Psoas muscle (tissue), 7 donors: ENCODE measurements at regions not wholly inside any gene's neighbourhood (a gene's known extent, or its start where the extent isn't known, plus 50 kb on each side); places are given as distances from the start of the nearest gene placed in this dataset.

Experiments
- ATAC-seq, 4 donors: fragments of 200-7000 bp; cut with Tn5 transposase; one replicate each; pipeline ENCODE4 v1.9.1; 2020; ENCODE audit warnings: moderate library complexity in 3 of 4, mild to moderate bottlenecking in 2 of 4
- DNase-seq, 2 donors: peaks; one replicate each; pipeline ENCODE4 v3.0.0-alpha.2; 2020
- H3K27ac ChIP-seq: fragments of 200-600 bp; one replicate; pipeline ENCODE4 v1.8.0; 2022
- H3K27me3 ChIP-seq, 3 donors: fragments of 200-600 bp in 1 of 3; one replicate each; pipeline versions ENCODE4 v1.6.1 to v1.8.0; 2013 to 2022; ENCODE audit warnings: low read length in 2 of 3, mild to moderate bottlenecking in 2 of 3, moderate library complexity in 1 of 3; ENCODE audit not compliant: insufficient read depth in 3 of 3
- H3K36me3 ChIP-seq, 2 donors: fragments of 200-600 bp in 1 of 2; one replicate each; pipeline versions ENCODE4 v1.6.1 to v1.8.0; 2013 to 2022; ENCODE audit warnings: low read depth in 1 of 2, mild to moderate bottlenecking in 1 of 2, moderate library complexity in 1 of 2; ENCODE audit not compliant: insufficient read depth in 1 of 2
- H3K4me1 ChIP-seq: fragments of 200-600 bp; one replicate; pipeline ENCODE4 v1.8.0; 2022
- H3K4me3 ChIP-seq: fragments of 200-600 bp; one replicate; pipeline ENCODE4 v1.8.0; 2022; ENCODE audit warnings: mild to moderate bottlenecking
- H3K9me3 ChIP-seq: fragments of 200-600 bp; one replicate; pipeline ENCODE4 v1.8.0; 2022
- CTCF ChIP-seq: fragments of 200-600 bp; IDR thresholded peaks from one replicate; pipeline ENCODE4 v1.8.0; 2022; ENCODE audit warnings: antibody characterized with exemption
- WGBS, 3 donors: extraction: QIAGEN DNeasy Blood & Tissue Kit; methylation state at CpG; one replicate each; pipeline versions ENCODE4 v1.1.6 to v1.1.7; 2013; 5-methylcytosine and 5-hydroxymethylcytosine counted together
- intact Hi-C, 2 donors: fragments of 100-400 bp; cut with DNase I; formaldehyde crosslinking; loops; one replicate each; pipeline versions ENCODE4 v1.11.0 to v1.14.2; 2022
- donor health status: healthy with polysubstance abuse.
- donor health status: DM: no; HTN: no; CAD: no; lungs with moderate emphysema.
- donor health status: Bipolar disorder and iron deficiency.
- donor health status: healthy.
- donor health status: DM: yes; HTN: yes; CAD: no.
- donor health status: DM: no; HTN: no; CAD: no.
- donor health status: DM: yes; HTN: yes; CAD: no.

- intact Hi-C loops, result no loop called here
- Histone ChIP-seq H3K4me3 (no peak overlapping the region), H3K4me1 (no peaks in the 10 kb centered on the region), H3K9me3 (peaks cover 32% of the 10 kb centered on the region), H3K36me3 (no peaks in the 10 kb centered on the region), H3K27ac (no peak overlapping the region), H3K27me3 (no peaks in the 10 kb centered on the region)
- TF ChIP-seq CTCF, result no peak
- no peak for DNase-seq
- WGBS, 3 donors, result 74 to 94% (median 89%) methylated on average over 1 of the region's 1 CpG
- no peak for ATAC-seq
These were observed 86.4 kb upstream of the CHRDL1 start for GRCh38 chrX:110881971-110882370.

- no peak overlapping the region for H3K4me3 ChIP-seq
- peaks cover 20% of the 10 kb centered on the region for H3K9me3 ChIP-seq
- peaks cover 0 to 8% (median 0%) of the 10 kb centered on the region in 3 donors for H3K27me3 ChIP-seq
- ATAC-seq, result no peak
- intact Hi-C loops, result no loop called here
- DNase-seq, result no peak
- H3K36me3 ChIP-seq, result no peaks in the 10 kb centered on the region
- no peaks in the 10 kb centered on the region for H3K4me1 ChIP-seq
- no peak for TF ChIP-seq CTCF
- H3K27ac ChIP-seq, result no peak overlapping the region
These were observed 81.7 kb upstream of the CHRDL1 start for GRCh38 chrX:110877326-110877725.

- H3K9me3 ChIP-seq, result no peaks in the 10 kb centered on the region
- no peak for DNase-seq
- ATAC-seq, result no peak
- no peaks in the 10 kb centered on the region for H3K4me1 ChIP-seq
- H3K4me3 ChIP-seq, result no peak overlapping the region
- H3K27ac ChIP-seq, result no peak overlapping the region
- H3K27me3 ChIP-seq, result peaks cover 0 to 9% (median 0%) of the 10 kb centered on the region in 3 donors
- WGBS, 3 donors, result 59 to 70% (median 66%) methylated on average over 3 of the region's 3 CpGs
- TF ChIP-seq CTCF, result no peak
- H3K36me3 ChIP-seq, result no peaks in the 10 kb centered on the region
- intact Hi-C loops, result no loop called here
These were observed 76.2 kb upstream of the CHRDL1 start for GRCh38 chrX:110871839-110872238.

GRCh38 chrX:110866421-110866820 is 70.8 kb upstream of the CHRDL1 start:
- Histone ChIP-seq H3K36me3 (no peaks in the 10 kb centered on the region), H3K27me3 (peaks cover 0 to 16% (median 0%) of the 10 kb centered on the region in 3 donors), H3K27ac (no peak overlapping the region), H3K4me1 (no peaks in the 10 kb centered on the region), H3K4me3 (no peak overlapping the region), H3K9me3 (no peaks in the 10 kb centered on the region)
- no peak for TF ChIP-seq CTCF
- no peak for ATAC-seq
- no peak for DNase-seq
- WGBS, 3 donors, result 82 to 94% (median 90%) methylated on average over 2 of the region's 2 CpGs
- intact Hi-C loops, result no loop called here

- Histone ChIP-seq H3K27me3 (peaks cover 0 to 16% (median 0%) of the 10 kb centered on the region in 3 donors), H3K4me3 (no peak overlapping the region), H3K9me3 (no peaks in the 10 kb centered on the region), H3K4me1 (no peaks in the 10 kb centered on the region), H3K27ac (no peak overlapping the region), H3K36me3 (no peaks in the 10 kb centered on the region)
- no peak for TF ChIP-seq CTCF
- intact Hi-C loops, result no loop called here
- no peak for ATAC-seq
- no peak for DNase-seq
- 62 to 81% (median 62%) methylated on average over 1 of the region's 1 CpG for WGBS, 3 donors
These were observed 68.3 kb upstream of the CHRDL1 start for GRCh38 chrX:110863883-110864282.
